SU-DHL-6 (cell line): ENCODE measurements at regions not wholly inside any gene's neighbourhood (a gene's known extent, or its start where the extent isn't known, plus 50 kb on each side); places are given as distances from the start of the nearest gene placed in this dataset.

ENCODE experiments used
- H2AFZ ChIP-seq: fragments of 200-600 bp; sonication (generic); 2 replicates; pipeline ENCODE4 v1.6.1; 2014; ENCODE audit warnings: low read depth, mild to moderate bottlenecking, moderate library complexity, mixed read lengths, antibody characterized with exemption, low read length; ENCODE audit not compliant: severe bottlenecking
- H3F3A ChIP-seq: fragments of 200-600 bp; shearing (Covaris generic); 2 replicates; pipeline ENCODE4 v1.6.0; 2016; ENCODE audit warnings: antibody characterized with exemption, mild to moderate bottlenecking; ENCODE audit not compliant: insufficient read depth
- H3K27ac ChIP-seq: fragments of 200-600 bp; sonication (generic); 2 replicates; pipeline ENCODE4 v1.5.1; 2016; ENCODE audit warnings: low read depth, mild to moderate bottlenecking, low read length, moderate library complexity, mixed read lengths
- H3K27me3 ChIP-seq: fragments of 200-600 bp; sonication (generic), shearing (Covaris generic); 2 replicates; pipeline ENCODE4 v1.6.0; 2014; ENCODE audit warnings: mild to moderate bottlenecking, low read length
- H3K36me3 ChIP-seq: fragments of 200-600 bp; sonication (generic); 2 replicates; pipeline ENCODE4 v1.6.1; 2014; ENCODE audit warnings: mild to moderate bottlenecking, low read length, mixed read lengths
- H3K4me2 ChIP-seq: fragments of 300-600, 200-600 bp; shearing (Covaris generic), sonication (generic); 2 replicates; pipeline ENCODE4 v1.6.0; 2014; ENCODE audit warnings: low read length, low read depth, mild to moderate bottlenecking; ENCODE audit not compliant: poor library complexity, severe bottlenecking
- H3K4me3 ChIP-seq: fragments of 200-600 bp; sonication (generic); 2 replicates; pipeline ENCODE4 v1.5.1; 2014; ENCODE audit warnings: antibody characterized with exemption, low read length, mild to moderate bottlenecking, mixed read lengths; ENCODE audit not compliant: insufficient read depth, poor library complexity, severe bottlenecking
- H3K79me2 ChIP-seq: fragments of 200-600 bp; sonication (generic); 2 replicates; pipeline ENCODE4 v1.6.1; 2014; ENCODE audit warnings: mild to moderate bottlenecking, low read length, moderate library complexity; ENCODE audit not compliant: insufficient read depth
- H3K9ac ChIP-seq: fragments of 200-600 bp; sonication (generic); 2 replicates; pipeline ENCODE4 v1.7.0; 2014; ENCODE audit warnings: mild to moderate bottlenecking, low read length
- H3K9me2 ChIP-seq: fragments of 200-600 bp; sonication (generic); replicated peaks from 2 replicates; pipeline ENCODE4 v1.6.1; 2014; ENCODE audit warnings: low read length; ENCODE audit not compliant: insufficient read depth
- H3K9me3 ChIP-seq: fragments of 200-600 bp; sonication (generic); 2 replicates; pipeline ENCODE4 v1.6.1; 2014; ENCODE audit warnings: low read length, mixed read lengths; ENCODE audit not compliant: insufficient read depth
- H4K20me1 ChIP-seq: fragments of 200-600 bp; sonication (generic); 2 replicates; pipeline ENCODE4 v1.6.1; 2014; ENCODE audit warnings: low read depth, mild to moderate bottlenecking, antibody characterized with exemption, low read length, moderate library complexity, mixed read lengths
- EZH2phosphoT487 ChIP-seq: fragments of 200-600 bp; sonication (generic), shearing (Covaris generic); conservative IDR thresholded peaks from 2 replicates; pipeline ENCODE4 v1.6.1; 2018; ENCODE audit warnings: mild to moderate bottlenecking, antibody characterized with exemption, low read length, moderate library complexity, mixed read lengths
- TF ChIP-seq, protein P1 (sequence below): fragments of 200-600 bp; sonication (generic); IDR thresholded peaks from one replicate; pipeline ENCODE4 v1.5.1; 2017; ENCODE audit warnings: antibody characterized with exemption, mild to moderate bottlenecking, low read length, moderate library complexity; ENCODE audit not compliant: insufficient read depth, poor library complexity, severe bottlenecking

DNA sequence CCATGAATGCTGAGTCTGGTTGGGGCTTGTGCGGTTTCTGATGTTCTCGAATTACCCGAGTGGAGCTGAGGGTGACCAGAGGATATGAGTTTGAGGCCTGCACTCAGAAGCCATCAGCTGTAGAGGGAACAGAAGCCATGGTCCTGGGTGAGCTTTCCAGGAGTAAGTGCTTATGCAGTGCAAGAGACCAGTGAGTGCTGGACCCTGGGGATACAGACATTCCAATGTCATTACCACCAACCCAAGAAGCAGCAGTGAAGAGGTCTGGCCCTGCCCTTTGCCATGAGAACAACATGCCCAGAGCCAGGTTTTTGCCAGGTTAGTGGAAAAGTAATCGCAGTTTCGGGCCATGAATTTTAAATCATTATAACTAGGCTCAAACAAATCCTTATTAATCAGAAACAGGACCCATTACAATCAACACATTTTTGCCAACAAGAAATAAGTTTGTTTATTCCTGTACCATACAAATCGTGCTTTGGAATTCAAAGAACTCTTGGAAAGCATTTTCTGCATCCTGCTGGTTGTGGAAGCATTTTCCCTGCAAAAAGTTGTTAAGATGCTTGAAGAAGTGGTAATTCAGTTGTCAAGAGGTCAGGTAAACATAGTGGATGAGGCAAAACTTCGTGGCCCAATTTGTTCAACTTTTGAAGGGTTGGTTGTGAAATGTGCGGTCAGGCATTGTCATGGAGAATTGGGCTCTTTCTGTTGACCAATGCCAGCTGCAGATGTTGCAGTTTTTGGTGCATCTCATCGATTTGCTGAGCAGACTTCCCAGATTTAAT is 154.6 kb downstream of the SYK start:
- H3F3A ChIP-seq = no peaks in the 10 kb centered on the region
- H3K4me3 ChIP-seq = no peak overlapping the region
- no peak overlapping the region for H3K4me2 ChIP-seq
- TF ChIP-seq, protein P1, sequence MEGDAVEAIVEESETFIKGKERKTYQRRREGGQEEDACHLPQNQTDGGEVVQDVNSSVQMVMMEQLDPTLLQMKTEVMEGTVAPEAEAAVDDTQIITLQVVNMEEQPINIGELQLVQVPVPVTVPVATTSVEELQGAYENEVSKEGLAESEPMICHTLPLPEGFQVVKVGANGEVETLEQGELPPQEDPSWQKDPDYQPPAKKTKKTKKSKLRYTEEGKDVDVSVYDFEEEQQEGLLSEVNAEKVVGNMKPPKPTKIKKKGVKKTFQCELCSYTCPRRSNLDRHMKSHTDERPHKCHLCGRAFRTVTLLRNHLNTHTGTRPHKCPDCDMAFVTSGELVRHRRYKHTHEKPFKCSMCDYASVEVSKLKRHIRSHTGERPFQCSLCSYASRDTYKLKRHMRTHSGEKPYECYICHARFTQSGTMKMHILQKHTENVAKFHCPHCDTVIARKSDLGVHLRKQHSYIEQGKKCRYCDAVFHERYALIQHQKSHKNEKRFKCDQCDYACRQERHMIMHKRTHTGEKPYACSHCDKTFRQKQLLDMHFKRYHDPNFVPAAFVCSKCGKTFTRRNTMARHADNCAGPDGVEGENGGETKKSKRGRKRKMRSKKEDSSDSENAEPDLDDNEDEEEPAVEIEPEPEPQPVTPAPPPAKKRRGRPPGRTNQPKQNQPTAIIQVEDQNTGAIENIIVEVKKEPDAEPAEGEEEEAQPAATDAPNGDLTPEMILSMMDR = no peak
- TF ChIP-seq EZH2phosphoT487 = no peak
- H3K9me3 ChIP-seq = no peaks in the 10 kb centered on the region
- no peaks in the 10 kb centered on the region for H3K9me2 ChIP-seq
- H3K27ac ChIP-seq = no peak overlapping the region
- no peaks in the 10 kb centered on the region for H3K27me3 ChIP-seq
- H3K79me2 ChIP-seq = no peaks in the 10 kb centered on the region
- no peak overlapping the region for H2AFZ ChIP-seq
- H4K20me1 ChIP-seq = no peaks in the 10 kb centered on the region
- no peak overlapping the region for H3K9ac ChIP-seq
- no peaks in the 10 kb centered on the region for H3K36me3 ChIP-seq

DNA sequence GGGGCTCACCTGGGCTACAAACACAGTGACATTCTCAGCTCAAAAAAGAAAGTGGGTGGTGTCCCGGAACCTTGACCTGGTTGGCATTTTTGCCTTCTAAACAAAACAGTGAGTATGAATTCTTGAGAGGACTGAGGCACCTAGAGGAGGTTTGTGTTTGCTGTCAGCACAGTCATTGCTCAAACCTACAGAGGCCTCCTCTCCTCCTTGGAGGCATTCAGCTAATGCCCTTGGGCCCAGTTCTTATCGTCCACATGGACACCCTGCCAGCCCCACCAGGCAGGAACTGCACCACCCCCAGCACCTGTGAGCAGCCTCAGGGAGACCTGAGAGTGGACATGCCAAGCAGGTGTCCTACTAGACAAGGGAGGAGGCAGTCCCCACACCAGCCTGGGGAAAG is 156.7 kb downstream of the SYK start:
- H3K36me3 ChIP-seq = no peaks in the 10 kb centered on the region
- H3K79me2 ChIP-seq = no peaks in the 10 kb centered on the region
- no peaks in the 10 kb centered on the region for H4K20me1 ChIP-seq
- no peak overlapping the region for H3K4me3 ChIP-seq
- no peak overlapping the region for H3K27ac ChIP-seq
- no peaks in the 10 kb centered on the region for H3F3A ChIP-seq
- H2AFZ ChIP-seq = no peak overlapping the region
- H3K27me3 ChIP-seq = no peaks in the 10 kb centered on the region
- no peaks in the 10 kb centered on the region for H3K9me3 ChIP-seq
- TF ChIP-seq, protein P1 = no peak
- TF ChIP-seq EZH2phosphoT487 = no peak
- no peak overlapping the region for H3K4me2 ChIP-seq
- no peaks in the 10 kb centered on the region for H3K9me2 ChIP-seq
- no peak overlapping the region for H3K9ac ChIP-seq

DNA sequence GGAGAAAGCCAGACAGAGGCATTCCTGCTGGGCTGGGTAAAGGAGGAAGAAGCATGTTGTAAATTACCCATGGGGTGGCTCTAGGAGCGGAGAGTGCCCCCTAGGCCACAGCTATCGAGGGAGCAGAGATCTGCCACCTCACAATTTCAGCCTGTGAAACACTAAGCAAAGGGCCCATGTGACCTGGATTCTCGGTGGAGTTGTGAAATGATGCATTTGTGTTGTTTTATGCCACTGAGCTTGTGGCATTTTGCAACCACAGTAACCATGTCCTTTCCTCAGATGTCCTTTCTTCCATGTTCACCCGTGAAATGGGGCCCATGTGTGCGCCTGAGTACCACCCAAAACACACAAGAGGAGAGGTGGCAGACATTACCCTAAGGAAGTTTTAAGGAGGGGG is 159.3 kb downstream of the SYK start:
- no peak overlapping the region for H3K27ac ChIP-seq
- no peak overlapping the region for H3K4me2 ChIP-seq
- TF ChIP-seq EZH2phosphoT487 = no peak
- TF ChIP-seq, protein P1 = no peak

More for the DNA sequence above, 159.3 kb downstream of the SYK start:
- Histone ChIP-seq H3K27me3 (no peaks in the 10 kb centered on the region), H3K36me3 (no peaks in the 10 kb centered on the region), H4K20me1 (no peaks in the 10 kb centered on the region), H3K9me3 (no peaks in the 10 kb centered on the region), H3F3A (no peaks in the 10 kb centered on the region), H2AFZ (no peak overlapping the region), H3K9me2 (no peaks in the 10 kb centered on the region), H3K4me3 (no peak overlapping the region), H3K79me2 (no peaks in the 10 kb centered on the region), H3K9ac (no peak overlapping the region)
